Adrenal gland (tissue), 5 donors: ENCODE measurements at regions not wholly inside any gene's neighbourhood (a gene's known extent, or its start where the extent isn't known, plus 50 kb on each side); places are given as distances from the start of the nearest gene placed in this dataset.

ENCODE experiments used
- POLR2A ChIP-seq, 2 donors: fragments of 450-650 bp; IDR thresholded peaks; one replicate each; pipeline ENCODE4 v1.6.1; 2017; ENCODE audit warnings: antibody characterized with exemption in 2 of 2, mild to moderate bottlenecking in 2 of 2, moderate library complexity in 1 of 2
- TF ChIP-seq, protein P1 (sequence below), 6 experiments: fragments of 450-650 bp in 4 of 6; fragments of 200-600 bp in 2 of 6; sonication (generic) in 1 of 6; IDR thresholded peaks; 1 replicate in 5 of 6; 2 replicates in 1 of 6; pipeline versions ENCODE4 v1.5.1 to v1.8.0; 2016 to 2021; ENCODE audit warnings: antibody characterized with exemption in 6 of 6, mild to moderate bottlenecking in 2 of 6, moderate library complexity in 1 of 6
- donor health status: DM: no; HTN: no; CAD: no.

DNA sequence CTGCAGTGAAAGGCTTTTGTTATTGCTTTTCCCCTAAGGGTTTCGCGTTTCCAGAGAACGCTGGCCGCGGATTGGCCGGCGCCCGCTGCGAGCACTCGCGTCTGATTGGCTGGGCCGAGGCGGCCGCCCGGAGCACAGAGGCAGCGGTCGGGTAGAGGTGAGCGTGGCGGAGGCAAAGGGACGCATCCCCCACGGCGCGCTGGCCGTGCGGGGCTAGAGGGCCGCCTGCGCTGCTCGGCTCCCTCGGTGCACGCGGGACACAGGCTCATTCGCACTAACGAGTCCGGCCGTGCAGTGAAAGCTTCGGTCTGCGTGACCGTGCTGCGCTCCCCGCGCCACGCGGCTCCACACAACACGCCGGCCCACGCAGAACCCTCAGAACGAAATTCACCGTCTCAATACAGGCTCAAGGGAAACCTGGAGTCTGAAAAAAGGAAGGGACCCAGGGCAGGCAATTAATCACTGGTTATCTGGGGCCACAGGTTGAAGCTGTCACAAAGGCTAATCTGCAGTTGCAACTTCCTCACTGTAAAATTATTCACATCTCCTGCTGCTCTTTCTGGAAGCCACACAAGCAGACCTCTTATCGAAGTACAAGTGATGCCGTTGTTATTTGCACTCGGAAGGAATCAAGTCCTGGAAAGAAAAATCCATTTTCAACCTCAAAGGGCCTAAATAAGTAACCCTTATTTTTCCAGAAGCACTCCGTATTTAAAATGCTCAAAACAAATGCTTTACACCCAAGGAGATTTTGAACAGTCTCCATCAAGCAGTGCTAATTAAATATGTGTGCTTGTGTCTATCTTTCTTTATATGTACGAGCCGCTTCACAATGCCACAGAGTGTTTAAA lies 94.6 kb downstream of the ZNF608 start:
- TF ChIP-seq, protein P1, sequence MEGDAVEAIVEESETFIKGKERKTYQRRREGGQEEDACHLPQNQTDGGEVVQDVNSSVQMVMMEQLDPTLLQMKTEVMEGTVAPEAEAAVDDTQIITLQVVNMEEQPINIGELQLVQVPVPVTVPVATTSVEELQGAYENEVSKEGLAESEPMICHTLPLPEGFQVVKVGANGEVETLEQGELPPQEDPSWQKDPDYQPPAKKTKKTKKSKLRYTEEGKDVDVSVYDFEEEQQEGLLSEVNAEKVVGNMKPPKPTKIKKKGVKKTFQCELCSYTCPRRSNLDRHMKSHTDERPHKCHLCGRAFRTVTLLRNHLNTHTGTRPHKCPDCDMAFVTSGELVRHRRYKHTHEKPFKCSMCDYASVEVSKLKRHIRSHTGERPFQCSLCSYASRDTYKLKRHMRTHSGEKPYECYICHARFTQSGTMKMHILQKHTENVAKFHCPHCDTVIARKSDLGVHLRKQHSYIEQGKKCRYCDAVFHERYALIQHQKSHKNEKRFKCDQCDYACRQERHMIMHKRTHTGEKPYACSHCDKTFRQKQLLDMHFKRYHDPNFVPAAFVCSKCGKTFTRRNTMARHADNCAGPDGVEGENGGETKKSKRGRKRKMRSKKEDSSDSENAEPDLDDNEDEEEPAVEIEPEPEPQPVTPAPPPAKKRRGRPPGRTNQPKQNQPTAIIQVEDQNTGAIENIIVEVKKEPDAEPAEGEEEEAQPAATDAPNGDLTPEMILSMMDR (IDR thresholded peaks at IDR 0.05): no peak
- TF ChIP-seq POLR2A (IDR thresholded peaks at IDR 0.05): peak; percentile 54 to 80
